Epithelial cell of esophagus (primary cell): ENCODE measurements at regions not wholly inside any gene's neighbourhood (a gene's known extent, or its start where the extent isn't known, plus 50 kb on each side); places are given as distances from the start of the nearest gene placed in this dataset.
A peak's percentile ranks its signal among the peaks of the same experiment; 100 is the strongest.
"Not testable (repeated sequence)": the region's sequence is repeated elsewhere in the genome, so short reads cannot be mapped to it uniquely, and the experiment has no call there.

ENCODE experiments used
- DNase-seq: peaks from one replicate; pipeline ENCODE4 v3.0.0; 2010; ENCODE audit warnings: low read depth
- H3K4me3 ChIP-seq: 2 replicates; pipeline ENCODE4 v1.5.1; 2011; ENCODE audit warnings: mild to moderate bottlenecking, low read length, control low read depth
- TF ChIP-seq, protein P1 (sequence below): IDR thresholded peaks from 2 replicates; pipeline ENCODE4 v1.5.1; 2011; ENCODE audit warnings: low read depth, mild to moderate bottlenecking, low read length, control low read depth, inconsistent platforms; ENCODE audit not compliant: insufficient read depth; ENCODE audit errors: missing control alignments

DNA sequence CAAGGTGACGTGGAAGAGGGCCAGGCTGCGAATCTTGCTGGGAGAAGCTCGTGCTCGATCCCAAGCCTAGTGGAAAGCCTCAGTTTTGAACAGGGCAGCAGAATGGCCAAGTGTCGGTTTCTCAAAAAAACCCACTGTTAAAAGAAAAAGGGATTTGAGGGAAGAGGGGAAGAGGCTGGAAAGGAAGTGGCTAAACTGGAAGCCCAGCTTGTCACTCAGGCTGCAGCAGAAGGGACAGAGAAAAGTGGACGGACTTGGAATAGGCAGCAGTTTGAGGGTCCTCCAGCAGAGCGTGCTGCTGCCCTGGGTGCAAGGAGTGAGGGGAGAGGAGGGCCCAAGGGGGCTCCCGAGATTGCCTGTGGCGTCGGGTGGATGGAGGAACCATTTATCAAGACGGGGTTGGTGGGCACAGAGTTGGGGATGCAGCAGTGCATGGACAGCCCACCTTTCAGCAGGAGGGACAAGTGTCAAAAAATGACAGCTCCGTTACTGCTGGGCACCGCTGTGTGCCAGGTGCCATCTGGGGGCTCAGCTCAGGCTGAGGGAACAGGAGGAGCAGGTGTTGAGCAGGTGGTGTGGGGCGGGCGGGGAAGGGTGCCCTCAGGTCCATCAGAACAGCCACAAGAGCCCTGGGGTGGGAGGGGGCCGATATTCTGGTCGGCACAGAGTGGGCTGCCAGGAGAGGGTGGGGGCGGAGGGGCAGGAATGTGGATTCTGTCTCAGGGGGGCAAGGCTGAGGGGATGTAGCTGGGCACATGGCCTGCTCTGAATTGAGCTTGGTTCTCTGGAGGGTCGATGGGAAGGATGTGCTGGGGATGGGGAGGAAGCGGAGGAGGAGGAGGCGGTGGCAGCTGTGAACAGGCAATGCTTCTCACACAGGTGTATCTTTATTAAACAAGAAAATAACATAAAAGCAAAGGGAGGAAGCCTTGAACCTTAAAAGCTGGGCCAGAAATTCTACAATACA, 73.1 kb upstream of the METTL9 start:
- DNase-seq, H3K4me3 ChIP-seq: not testable (repeated sequence)

DNA sequence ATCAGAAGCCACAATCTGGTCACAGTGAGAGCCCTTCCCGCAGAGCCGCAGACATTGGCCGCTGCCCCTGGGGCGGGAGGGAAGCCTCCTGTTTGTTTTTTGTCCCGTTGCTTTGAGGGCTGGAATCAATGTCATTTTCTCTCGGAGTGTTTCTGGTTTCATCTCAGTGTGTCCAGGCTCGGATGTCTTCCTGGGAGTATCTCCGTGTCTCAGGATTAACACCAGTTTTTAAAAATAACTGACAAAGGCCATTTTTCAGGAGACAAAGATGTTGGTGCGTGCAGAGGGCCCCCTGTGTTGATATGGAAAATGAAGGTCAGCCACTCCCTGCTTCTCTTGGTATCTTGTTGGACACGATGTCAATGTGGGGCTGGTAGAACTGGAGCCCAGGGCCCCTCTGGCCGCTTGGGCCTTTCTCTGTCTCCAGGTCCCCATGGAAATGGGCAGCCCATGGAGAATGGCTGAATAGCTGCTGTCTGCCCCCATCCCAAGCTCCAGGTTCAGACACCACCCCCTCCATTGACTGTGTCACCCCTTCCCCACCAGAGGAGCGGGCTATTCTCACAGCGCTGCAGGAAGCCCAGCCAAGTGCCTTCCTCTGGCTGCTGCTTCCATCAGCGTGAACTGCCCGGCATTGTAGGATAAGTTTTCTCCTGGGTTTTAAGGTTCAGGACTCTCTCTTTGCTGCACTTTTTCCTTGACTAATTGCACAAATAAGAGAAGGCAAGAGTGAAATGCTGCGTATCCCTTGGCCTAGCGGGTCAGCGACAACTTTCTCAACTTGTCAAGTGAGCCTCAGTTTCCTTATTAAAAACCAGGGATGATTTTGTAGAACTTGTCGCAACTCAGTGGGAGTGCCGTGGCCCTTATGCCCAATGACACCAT, 72.2 kb upstream of the METTL9 start:
- no peak overlapping the region for H3K4me3 ChIP-seq
- DNase-seq = no peak
- TF ChIP-seq, protein P1, sequence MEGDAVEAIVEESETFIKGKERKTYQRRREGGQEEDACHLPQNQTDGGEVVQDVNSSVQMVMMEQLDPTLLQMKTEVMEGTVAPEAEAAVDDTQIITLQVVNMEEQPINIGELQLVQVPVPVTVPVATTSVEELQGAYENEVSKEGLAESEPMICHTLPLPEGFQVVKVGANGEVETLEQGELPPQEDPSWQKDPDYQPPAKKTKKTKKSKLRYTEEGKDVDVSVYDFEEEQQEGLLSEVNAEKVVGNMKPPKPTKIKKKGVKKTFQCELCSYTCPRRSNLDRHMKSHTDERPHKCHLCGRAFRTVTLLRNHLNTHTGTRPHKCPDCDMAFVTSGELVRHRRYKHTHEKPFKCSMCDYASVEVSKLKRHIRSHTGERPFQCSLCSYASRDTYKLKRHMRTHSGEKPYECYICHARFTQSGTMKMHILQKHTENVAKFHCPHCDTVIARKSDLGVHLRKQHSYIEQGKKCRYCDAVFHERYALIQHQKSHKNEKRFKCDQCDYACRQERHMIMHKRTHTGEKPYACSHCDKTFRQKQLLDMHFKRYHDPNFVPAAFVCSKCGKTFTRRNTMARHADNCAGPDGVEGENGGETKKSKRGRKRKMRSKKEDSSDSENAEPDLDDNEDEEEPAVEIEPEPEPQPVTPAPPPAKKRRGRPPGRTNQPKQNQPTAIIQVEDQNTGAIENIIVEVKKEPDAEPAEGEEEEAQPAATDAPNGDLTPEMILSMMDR = no peak

DNA sequence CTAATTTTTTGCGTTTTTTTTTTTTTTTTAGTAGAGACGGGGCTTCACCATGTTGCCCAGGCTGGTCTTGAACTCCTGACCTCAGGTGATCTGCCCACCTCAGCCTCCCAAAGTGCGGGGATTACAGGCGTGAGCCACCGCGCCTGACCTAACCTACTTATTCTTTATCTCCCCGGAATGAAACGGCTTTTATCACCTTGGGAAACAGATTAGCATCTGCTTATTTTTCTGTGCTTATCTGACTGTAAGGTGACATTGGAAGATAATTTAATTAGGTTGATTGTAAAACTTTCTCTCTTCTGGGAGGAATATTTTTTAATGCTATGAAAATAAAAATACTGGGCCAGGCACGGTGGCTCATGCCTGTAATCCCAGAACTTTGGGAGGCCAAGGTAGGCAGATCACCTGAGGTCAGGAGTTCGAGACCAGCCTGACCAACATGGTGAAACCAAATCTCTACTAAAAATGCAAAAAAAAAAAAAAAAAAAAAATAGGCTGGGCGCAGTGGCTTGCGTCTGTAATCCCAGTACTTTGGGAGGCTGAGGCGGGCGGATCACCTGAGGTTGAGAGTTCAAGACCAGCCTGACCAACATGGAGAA, 70.2 kb upstream of the METTL9 start:
- not testable (repeated sequence) for DNase-seq, H3K4me3 ChIP-seq

DNA sequence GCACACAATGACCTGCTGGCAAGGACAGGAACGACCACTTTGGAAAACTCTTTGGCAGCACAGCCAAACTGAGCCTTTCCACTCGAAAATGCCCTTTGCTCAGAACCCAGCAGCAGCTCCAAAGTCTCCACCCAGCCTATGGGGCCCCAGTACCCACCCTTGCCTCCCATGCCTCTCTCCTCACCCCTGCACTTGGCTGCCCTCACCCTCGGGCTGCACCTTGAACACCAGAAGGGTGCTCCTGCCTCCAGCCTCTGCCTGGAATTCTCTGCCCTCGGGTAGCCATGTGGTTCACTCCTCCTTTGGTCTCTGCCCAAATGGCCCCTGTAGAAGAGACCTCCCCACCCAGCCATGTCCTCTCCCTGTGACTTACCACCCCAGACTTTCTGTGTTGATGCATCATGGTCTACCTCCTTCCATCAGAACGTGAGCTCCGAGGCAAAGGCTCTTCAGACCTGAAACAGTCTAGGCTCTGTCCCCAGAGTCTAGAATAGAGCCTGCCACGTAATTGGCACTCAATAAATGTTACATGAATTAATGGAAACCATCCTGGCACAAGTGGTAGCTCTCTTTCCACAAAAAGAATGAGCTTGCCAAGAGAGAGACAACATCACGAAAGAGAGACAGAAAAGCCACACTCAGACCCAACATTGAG, 68.5 kb upstream of the METTL9 start:
- not testable (repeated sequence) for DNase-seq, H3K4me3 ChIP-seq

DNA sequence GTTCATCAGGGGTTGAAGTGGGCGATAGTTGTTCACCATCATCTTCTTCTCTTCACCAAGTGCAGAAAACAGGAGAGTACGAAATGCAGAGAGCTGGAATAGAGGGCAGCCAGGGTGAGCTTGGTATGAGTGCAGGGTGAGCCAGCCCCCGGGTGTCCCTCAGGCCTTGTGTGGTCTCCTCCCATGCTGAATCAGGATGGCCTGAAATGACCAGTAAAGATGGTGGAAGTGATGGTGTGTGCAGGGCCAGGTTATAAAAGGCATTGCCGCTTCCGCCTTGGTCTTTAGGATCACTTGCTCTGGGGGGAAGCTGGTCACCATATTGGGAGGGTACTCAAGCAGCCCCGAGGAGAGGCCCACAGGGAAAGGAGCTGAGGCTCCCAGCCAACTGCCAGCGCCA, 66.4 kb upstream of the METTL9 start:
- H3K4me3 ChIP-seq, DNase-seq: not testable (repeated sequence)

DNA sequence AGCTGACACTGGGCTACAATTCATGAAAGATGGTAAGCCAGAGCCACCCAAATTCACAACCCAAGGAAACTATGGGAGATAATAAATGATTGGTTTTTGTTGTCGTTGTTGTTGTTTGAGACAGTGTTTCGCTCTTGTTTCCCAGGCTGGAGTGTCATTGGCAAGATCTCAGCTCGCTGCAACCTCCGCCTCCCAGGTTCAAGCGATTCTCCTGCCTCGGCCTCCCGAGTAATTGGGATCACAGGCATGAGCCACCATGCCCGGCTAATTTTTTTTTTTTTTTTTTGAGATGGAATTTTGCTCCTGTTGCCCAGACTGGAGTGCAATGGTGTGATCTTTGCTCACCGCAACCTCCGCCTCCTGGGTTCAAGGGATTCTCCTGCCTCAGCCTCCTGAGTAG, 65.9 kb upstream of the METTL9 start:
- not testable (repeated sequence) for DNase-seq, H3K4me3 ChIP-seq

DNA sequence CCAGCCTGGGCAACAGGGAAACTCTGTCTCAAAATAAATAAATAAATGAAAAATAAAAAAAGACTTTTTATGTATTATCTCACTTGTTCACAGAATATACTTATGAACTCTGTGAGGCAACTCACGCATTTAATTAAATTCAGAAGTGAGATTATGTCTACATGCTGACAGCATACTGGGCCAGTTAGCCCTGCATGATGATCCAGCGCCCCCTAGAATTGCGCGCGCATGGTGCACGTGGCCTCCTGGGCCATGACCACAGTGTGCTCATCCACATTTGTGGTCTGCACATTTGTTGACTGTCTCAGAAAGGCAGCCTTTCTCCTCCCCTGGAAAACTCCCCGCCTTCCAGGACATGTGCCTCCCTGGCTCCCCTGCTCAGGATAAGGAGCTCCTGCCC, 64.8 kb upstream of the METTL9 start:
- H3K4me3 ChIP-seq, DNase-seq: not testable (repeated sequence)

DNA sequence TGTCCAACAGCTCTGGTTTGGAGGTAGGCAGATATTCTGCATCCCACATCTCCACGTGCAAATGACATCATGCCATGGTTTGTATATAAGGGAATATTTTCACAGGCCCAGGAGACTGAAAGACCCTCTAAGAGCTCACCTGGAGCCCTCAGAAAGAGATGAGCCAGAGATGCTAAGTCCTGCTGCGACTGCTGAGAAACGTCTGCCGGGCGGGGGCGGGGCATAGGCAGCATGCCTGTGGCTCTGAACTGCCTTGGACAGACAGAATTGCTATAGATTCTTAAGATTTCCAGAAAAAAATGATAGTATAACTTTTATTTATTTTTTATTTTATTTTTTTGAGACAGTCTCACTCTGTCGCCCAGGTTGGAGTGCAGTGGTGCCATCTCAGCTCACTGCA, 64.2 kb upstream of the METTL9 start:
- not testable (repeated sequence) for DNase-seq, H3K4me3 ChIP-seq

DNA sequence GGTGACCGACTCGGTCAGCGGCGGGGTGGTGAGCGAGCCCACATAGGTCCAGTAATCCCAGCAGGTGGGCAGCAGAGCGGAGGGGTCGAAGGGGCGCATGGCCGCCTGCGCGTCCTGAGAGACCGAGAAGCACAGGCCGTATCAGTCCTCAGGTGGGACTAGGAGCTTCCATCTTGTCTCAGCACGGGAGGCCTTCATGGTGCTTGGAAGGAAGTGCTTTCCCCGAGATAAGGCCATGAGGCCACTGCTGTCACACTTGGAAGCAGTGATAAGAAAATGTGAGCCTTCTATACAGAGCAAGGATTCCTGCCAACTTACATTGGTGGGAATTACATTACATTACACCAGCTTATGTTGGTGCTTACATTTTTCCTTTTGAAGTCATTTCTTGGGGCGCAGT, 62.6 kb upstream of the METTL9 start:
- not testable (repeated sequence) for DNase-seq, H3K4me3 ChIP-seq

DNA sequence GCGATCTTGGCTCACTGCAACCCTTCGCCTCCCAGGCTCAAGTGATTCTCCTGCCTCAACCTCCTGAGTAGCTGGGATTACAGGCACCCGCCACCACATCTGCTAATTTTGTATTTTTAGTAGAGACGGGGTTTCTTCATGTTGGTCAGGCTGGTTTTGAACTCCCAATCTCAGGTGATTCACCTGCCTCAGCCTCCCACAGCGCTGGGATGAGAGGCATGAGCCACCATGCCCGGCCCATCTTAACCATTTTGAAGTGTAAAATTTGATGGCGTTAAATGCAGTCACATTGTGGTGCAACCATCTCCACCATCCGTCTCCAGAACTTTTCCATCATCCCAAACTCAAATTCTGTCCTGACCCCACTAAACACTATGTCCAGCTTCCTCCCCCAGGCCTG, 61.8 kb upstream of the METTL9 start:
- DNase-seq, H3K4me3 ChIP-seq: not testable (repeated sequence)

DNA sequence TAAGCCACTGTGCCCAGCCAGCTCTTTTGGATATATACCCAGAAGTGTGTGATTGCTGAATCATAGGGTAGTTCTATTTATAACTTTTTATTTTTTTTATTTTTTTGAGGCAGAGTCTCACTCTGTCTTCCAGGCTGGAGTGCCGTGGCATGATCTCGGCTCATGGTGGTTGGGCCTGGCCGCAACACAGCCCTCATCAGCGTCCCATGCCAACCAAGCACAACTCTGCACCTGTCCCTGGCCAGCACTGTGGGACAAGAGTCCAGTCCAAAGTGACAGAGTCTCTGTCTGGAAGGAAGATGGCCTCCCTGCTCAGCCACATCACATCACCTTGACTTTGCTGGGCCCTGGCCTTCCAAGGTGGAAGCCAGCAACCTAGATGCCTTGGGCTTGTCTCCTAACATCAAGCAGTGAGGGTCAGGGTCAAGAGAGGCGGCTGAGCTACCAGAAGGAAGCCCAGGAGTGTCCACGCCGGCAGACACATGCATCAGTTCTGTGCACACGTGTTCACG, 60.2 kb upstream of the METTL9 start:
- H3K4me3 ChIP-seq, DNase-seq: not testable (repeated sequence)

DNA sequence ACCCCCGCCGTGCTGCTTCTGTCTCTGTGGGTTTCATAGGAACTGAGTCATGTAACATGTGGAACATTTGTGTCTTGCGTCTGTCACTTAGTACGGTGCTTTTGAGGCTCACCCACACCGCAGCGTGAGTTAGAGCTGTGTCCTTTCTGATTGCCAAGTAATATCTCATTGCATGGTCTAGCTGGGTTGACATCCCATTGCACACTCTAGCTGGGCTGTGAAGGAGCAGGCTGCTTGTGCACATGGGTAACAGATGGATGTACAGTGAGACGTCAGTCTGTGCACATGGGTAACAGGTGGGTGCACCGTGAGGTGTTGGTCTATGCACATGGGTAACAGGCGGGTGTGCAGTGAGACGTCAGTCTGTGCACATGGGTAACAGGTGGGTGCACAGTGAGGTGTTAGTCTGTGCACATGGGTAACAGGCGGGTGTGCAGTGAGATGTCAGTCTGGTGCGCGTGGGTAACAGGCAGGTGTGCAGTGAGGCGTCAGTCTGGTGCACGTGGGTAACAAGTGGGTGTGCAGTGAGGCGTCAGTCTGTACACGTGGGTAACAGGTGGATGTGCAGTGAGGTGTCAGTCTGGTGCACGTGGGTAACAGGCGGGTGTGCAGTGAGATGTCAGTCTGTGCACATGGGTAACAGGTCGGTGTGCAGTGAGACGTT, 58.5 kb upstream of the METTL9 start:
- not testable (repeated sequence) for H3K4me3 ChIP-seq, DNase-seq

DNA sequence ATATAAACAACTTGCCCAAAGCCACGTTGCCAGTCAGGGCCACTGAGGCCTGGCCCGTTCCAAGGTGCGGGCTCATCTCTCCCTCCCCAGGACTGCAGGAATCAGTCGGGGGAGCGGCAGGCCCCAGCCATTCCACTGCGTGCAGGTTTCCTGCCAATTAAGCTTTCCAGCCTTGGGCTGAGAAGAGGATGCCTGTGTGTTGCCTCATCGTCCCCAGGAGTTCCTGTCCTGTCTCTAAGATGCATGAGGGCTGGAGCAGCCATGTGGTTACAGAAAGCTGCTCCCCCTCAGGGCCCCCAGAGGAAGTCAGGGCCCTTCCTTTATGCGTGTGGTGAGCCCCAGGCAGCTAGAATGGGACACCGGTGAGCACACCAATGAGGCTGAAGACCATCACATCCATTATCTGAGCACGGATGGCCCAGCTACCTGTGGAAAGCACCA, 57.7 kb upstream of the METTL9 start:
- not testable (repeated sequence) for DNase-seq, H3K4me3 ChIP-seq

DNA sequence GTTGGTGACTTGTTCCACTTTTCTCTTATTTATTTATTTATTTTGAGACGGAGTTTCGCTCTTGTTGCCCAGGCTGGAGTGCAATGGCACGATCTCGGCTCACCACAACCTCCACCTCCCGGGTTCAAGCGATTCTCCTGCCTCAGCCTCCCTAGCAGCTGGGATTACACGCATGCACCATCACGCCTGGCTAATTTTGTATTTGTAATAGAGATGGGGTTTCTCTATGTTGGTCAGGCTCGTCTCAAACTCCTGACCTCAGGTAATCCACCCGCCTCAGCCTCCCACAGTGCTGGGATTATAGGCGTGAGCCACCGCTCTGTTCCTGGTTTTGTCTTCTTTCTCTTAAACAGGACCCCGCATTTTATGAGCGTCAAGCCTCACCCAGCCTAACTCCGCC, 57.3 kb upstream of the METTL9 start:
- H3K4me3 ChIP-seq, DNase-seq: not testable (repeated sequence)

DNA sequence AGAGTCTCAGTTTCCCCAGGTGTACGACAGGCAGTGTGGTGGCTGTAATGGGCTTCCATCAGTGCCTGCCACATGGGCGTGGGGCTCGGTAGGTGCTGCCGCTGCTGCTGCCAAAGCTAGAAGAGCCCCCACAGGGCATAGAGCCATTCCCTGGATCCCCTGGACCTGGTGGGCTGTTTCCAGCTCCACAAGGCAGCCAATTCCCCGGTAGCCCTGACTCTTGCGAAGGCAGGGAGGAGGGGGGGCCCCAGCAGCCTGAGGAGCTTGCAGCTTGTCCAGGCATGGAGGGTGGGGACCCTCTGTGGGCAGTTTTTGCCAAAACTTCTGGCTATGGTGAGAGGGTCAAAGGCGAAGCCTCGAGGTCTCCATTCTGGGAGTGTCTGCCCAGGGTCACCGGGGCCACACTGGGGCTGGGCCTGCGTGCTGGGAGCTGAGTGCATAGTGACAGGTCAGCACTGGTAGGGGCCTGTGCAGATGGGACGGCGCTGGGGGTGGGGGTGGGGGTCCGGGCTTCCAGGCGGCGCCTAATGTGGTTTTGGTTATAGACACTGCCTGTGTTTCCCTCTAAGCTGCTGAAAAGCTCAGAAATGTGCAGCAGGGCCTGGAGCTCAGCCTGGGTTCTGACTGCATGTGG, 56.8 kb upstream of the METTL9 start:
- DNase-seq = not testable (repeated sequence)

DNA sequence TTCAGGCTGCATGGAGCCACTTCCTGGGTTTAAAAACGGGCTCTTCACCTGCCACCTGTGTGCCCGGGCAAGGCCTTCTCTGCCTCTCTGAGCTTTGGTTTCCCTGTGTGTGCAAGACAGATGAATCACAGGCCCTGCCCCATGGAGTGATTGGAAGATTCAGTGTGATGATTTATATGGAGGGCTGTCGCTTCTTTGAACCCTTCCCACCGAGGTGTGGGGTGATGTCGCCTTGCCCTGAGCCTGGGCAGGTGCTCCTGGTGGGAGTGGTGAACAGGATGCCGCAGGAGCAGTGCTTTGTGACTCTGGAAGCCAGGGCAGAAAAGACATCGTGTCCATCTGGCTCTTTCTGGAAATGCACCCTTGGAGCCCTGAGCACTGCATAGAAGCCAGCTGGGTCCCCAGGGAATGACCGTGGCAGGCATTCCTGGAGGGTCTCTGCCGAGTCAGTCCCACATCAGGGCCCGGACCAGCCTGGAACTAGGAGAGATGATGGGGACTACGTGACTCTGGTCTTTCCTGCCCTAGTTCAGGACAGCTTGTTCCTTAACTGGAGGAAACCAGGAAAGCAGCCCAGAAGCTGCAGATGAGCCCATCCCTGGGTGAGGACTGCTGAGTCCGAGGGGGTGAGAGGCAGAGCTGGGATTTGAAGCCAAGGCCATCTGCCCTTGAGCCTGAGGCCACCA, 56.1 kb upstream of the METTL9 start:
- H3K4me3 ChIP-seq = not testable (repeated sequence)
- peak; percentile 73 for DNase-seq

More for the DNA sequence above, 56.8 kb upstream of the METTL9 start:
- H3K4me3 ChIP-seq = not testable (repeated sequence)
